ENCODE measurements at regions not wholly inside any gene's neighbourhood (a gene's known extent, or its start where the extent isn't known, plus 50 kb on each side); places are given as distances from the start of the nearest gene placed in this dataset.

DNA sequence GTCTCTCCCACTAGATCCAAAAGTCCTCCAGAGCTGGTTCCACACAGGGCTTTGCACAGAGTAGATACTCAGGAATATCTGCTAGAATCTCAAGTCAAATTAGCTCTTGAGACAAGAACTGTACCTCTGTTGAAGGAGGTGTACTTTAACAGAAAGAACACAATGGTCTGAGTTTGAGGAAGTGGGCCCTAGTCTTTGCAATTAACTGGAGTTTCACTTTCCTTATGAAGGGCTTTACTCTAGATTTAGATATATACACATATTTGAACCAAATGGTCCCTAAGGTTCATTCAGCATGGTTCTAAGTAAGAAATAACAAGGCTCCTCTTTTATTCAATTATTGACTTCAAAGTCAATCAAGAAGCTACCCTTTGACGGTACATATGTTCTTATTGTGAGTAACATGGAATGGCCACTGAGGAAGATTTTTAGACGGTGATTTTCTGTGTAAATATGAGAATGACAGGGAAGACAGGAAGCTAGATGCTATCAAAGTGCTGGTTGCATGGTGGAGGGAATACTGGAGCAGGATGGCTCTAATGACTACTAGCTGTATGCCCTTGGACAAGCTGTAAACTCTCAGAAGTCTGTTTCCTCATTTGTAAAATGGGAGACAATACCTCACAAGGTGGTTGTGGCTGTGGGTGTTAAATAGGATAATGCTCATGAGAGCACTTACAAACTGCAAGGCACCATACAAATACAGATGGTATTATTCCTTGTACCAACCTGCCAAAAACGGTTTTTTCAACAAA, 73.5 kb upstream of the SERTAD2 start:
- no peak for TF ChIP-seq POLR2A (IDR thresholded peaks at IDR 0.05)
- TF ChIP-seq, protein P1, sequence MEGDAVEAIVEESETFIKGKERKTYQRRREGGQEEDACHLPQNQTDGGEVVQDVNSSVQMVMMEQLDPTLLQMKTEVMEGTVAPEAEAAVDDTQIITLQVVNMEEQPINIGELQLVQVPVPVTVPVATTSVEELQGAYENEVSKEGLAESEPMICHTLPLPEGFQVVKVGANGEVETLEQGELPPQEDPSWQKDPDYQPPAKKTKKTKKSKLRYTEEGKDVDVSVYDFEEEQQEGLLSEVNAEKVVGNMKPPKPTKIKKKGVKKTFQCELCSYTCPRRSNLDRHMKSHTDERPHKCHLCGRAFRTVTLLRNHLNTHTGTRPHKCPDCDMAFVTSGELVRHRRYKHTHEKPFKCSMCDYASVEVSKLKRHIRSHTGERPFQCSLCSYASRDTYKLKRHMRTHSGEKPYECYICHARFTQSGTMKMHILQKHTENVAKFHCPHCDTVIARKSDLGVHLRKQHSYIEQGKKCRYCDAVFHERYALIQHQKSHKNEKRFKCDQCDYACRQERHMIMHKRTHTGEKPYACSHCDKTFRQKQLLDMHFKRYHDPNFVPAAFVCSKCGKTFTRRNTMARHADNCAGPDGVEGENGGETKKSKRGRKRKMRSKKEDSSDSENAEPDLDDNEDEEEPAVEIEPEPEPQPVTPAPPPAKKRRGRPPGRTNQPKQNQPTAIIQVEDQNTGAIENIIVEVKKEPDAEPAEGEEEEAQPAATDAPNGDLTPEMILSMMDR (IDR thresholded peaks at IDR 0.05), result no peak
